AG04450 (cell line): ENCODE measurements at regions not wholly inside any gene's neighbourhood (a gene's known extent, or its start where the extent isn't known, plus 50 kb on each side); places are given as distances from the start of the nearest gene placed in this dataset.

ENCODE experiments used
- CTCF ChIA-PET: fragments of 300-600, 350-600 bp; formaldehyde crosslinking; extraction: SDS; loops from one replicate; lab custom pipeline; 2022; ENCODE audit warnings: antibody characterized with exemption, inconsistent platforms; lab: Charles Lee
- POLR2A ChIA-PET: fragments of 350-600 bp; formaldehyde crosslinking; extraction: SDS; loops from one replicate; lab custom pipeline; 2021; ENCODE audit warnings: antibody characterized with exemption, inconsistent platforms; lab: Yijun Ruan, JAX
- DNase-seq: peaks from one replicate; pipeline ENCODE4 v3.0.0-alpha.2; 2011; ENCODE audit warnings: low read depth, low spot score
- H3K27ac ChIP-seq: one replicate; pipeline ENCODE4 v1.5.1; 2012; ENCODE audit warnings: low read depth, low read length, control low read depth
- H3K27me3 ChIP-seq: one replicate; pipeline ENCODE4 v1.6.0; 2012; ENCODE audit warnings: low read length; ENCODE audit not compliant: control insufficient read depth, insufficient read depth
- H3K4me3 ChIP-seq: 2 replicates; pipeline ENCODE4 v1.5.1; 2011; ENCODE audit warnings: mild to moderate bottlenecking, low read depth, low read length, control low read depth
- H3K9me3 ChIP-seq: 2 replicates; pipeline ENCODE4 v1.5.1; 2012; ENCODE audit warnings: low read length; ENCODE audit not compliant: control insufficient read depth, insufficient read depth
- CTCF ChIP-seq: IDR thresholded peaks from 2 replicates; pipeline ENCODE4 v1.5.1; 2011; ENCODE audit warnings: low read depth, low read length, control low read depth, inconsistent platforms

- no peak for DNase-seq
- Histone ChIP-seq H3K4me3 (no peak overlapping the region), H3K27ac (no peak overlapping the region), H3K9me3 (no peaks in the 10 kb centered on the region), H3K27me3 (no peaks in the 10 kb centered on the region)
- ChIA-PET CTCF (interaction anchor here (2.4 kb wide), 1 partner anchor 367 kb away, joined by 7 read pairs; no protein-coding TSS in a partner anchor), POLR2A (no interaction called here)
- no peak for TF ChIP-seq CTCF
These were observed 113.5 kb upstream of the ETAA1 start for GRCh38 chr2:67283641-67284040.

DNA sequence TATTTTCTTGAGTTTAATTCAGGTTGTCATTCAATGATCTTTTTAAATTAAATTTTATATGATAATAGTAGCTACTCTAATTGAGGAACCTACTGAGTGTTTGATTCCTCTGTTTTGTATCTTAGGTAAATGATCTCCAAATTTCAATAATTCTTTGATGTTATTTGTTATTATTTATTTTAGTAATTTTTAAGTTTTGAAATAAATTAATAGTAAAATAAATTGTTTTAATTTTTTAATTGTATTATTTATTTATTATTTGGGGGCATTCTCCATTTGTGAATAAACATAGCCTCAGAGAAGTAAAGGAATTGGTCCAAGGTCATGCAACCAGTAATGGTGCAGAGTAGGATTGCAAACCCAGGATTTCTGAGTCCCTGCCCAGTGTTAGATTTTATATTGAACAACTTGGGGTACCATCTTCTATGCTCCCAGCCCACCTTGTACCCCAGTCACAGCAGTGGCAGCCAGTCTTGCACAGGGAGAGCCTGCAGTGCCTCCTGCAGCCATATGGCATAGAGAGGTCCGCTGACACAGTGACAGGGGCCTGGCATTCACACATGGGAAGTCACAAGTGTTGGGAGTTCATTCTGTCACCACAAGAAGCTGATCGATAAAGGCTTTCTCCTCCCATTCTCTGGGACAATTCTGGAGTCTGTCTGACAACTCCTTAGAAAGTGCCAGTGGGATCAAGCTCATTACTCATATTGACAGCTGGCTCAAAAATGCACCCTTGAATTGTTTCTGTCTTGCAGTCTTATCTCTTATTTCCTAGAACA, 110.0 kb upstream of the ETAA1 start:
- no peak for TF ChIP-seq CTCF
- H3K4me3 ChIP-seq, result no peak overlapping the region
- DNase-seq, result no peak
- ChIA-PET POLR2A (no interaction called here), CTCF (no interaction called here)
- H3K27me3 ChIP-seq, result no peaks in the 10 kb centered on the region
- H3K9me3 ChIP-seq, result no peaks in the 10 kb centered on the region
- no peak overlapping the region for H3K27ac ChIP-seq

DNA sequence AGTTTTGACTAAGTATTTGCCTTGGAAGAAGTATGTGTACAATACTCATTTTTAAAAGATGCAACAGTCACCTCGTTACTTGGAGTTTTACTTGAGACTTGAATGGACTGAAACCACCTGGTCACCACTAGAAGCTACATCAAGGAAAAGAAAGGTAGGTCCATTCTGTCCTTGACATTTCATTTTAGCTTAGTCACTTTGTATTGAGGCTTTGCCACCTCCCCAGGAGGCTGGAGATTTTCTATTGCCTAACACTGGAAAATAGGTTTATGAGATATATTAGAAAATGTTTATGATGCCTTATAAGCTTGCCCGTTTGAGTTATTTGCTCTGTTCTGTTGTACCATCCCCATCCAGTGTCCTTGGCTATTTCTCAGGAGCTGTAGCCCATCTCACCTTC, 107.9 kb upstream of the ETAA1 start:
- Histone ChIP-seq H3K27me3 (no peaks in the 10 kb centered on the region), H3K4me3 (no peak overlapping the region), H3K9me3 (no peaks in the 10 kb centered on the region), H3K27ac (peak overlapping the region; percentile 80)
- TF ChIP-seq CTCF, result no peak
- DNase-seq, result no peak
- ChIA-PET CTCF (no interaction called here), POLR2A (no interaction called here)

DNA sequence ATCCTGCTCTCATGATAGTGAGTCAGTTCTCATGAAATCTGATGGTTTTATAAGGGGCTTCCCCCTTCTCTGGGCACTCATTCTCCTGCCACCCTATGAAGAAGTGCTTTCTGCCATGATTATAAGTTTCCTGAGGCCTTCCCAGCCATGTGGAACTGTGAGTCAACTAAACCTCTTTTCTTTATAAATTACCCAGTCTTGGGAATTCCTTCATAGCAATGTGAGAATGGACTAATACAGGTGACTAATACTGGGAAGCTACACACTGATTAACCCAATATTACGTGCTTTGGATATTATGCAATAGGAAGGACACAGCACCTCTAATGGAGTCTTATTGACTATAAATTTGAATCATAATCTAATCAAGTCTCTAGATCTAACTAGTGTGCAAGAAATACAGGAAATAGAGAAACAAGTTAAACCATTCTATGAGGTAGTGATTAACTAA, 107.2 kb upstream of the ETAA1 start:
- DNase-seq, result no peak
- Histone ChIP-seq H3K27ac (peak overlapping the region; percentile 80), H3K9me3 (no peaks in the 10 kb centered on the region), H3K27me3 (no peaks in the 10 kb centered on the region), H3K4me3 (no peak overlapping the region)
- POLR2A ChIA-PET, result interaction anchor here (1.0 to 1.3 kb wide), 2 partner anchors 30 to 34 kb away, joined by 3 to 5 read pairs; no protein-coding TSS in a partner anchor
- TF ChIP-seq CTCF, result no peak
- CTCF ChIA-PET, result no interaction called here

GRCh38 chr2:67290451-67291290, 106.5 kb upstream of the ETAA1 start:
- POLR2A ChIA-PET, result interaction anchor here (1.0 to 1.3 kb wide), 3 partner anchors 21 to 35 kb away, joined by 3 to 5 read pairs (median 4); no protein-coding TSS in a partner anchor
- Histone ChIP-seq H3K4me3 (no peak overlapping the region), H3K27me3 (no peaks in the 10 kb centered on the region), H3K27ac (no peak overlapping the region), H3K9me3 (no peaks in the 10 kb centered on the region)
- CTCF ChIA-PET, result no interaction called here
- no peak for TF ChIP-seq CTCF
- no peak for DNase-seq
